GM12878 (cell line): ENCODE measurements at regions not wholly inside any gene's neighbourhood (a gene's known extent, or its start where the extent isn't known, plus 50 kb on each side); places are given as distances from the start of the nearest gene placed in this dataset.

Experiments
- BMI1 ChIP-seq: fragments of 450-650 bp; IDR thresholded peaks from 2 replicates; pipeline ENCODE4 v1.6.1; 2016; ENCODE audit warnings: mild to moderate bottlenecking, moderate library complexity, borderline replicate concordance
- CEBPZ ChIP-seq: fragments of 150-350 bp; IDR thresholded peaks from 2 replicates; pipeline ENCODE4 v1.6.1; 2016; ENCODE audit warnings: low read depth, low read length
- CTCF ChIP-seq, 3 experiments: IDR thresholded peaks in 2 of 3; conservative IDR thresholded peaks in 1 of 3; 2 replicates each; pipeline ENCODE4 v1.5.1; 2011; ENCODE audit warnings: low read depth in 3 of 3, low read length in 3 of 3, mild to moderate bottlenecking in 3 of 3, control low read depth in 2 of 3, moderate library complexity in 2 of 3, inconsistent platforms in 1 of 3, mixed read lengths in 1 of 3; ENCODE audit not compliant: control insufficient read depth in 2 of 3, insufficient read depth in 1 of 3; ENCODE audit errors: extremely low read depth in 1 of 3
- NFYB ChIP-seq: IDR thresholded peaks from 2 replicates; pipeline ENCODE4 v1.6.1; 2011; ENCODE audit warnings: low read depth, mild to moderate bottlenecking, low read length, improper control_type of control experiment, moderate library complexity; ENCODE audit not compliant: insufficient read depth
- POLR2AphosphoS2 ChIP-seq: IDR thresholded peaks from 2 replicates; pipeline ENCODE4 v1.6.1; 2011; ENCODE audit warnings: low read depth, mild to moderate bottlenecking, low read length, improper control_type of control experiment, moderate library complexity
- PRDM15 ChIP-seq: fragments of 450-650 bp; formaldehyde crosslinking; IDR thresholded peaks from 2 replicates; pipeline ENCODE4 v1.4.0; 2020; ENCODE audit warnings: mild to moderate bottlenecking, moderate library complexity
- RAD21 ChIP-seq: IDR thresholded peaks from 2 replicates; pipeline ENCODE4 v1.6.1; 2011; ENCODE audit warnings: mild to moderate bottlenecking, low read depth, low read length, moderate library complexity; ENCODE audit not compliant: insufficient read depth
- TCF12 ChIP-seq: IDR thresholded peaks from 2 replicates; pipeline ENCODE4 v1.6.1; 2011; ENCODE audit warnings: low read depth, mild to moderate bottlenecking, low read length
- USF2 ChIP-seq: IDR thresholded peaks from 2 replicates; pipeline ENCODE4 v1.6.1; 2011; ENCODE audit warnings: low read depth, low read length, improper control_type of control experiment, borderline replicate concordance
- ZNF24 ChIP-seq: fragments of 450-650 bp; IDR thresholded peaks from 2 replicates; pipeline ENCODE4 v1.6.1; 2017; ENCODE audit warnings: antibody characterized with exemption, mild to moderate bottlenecking
- ZNF274 ChIP-seq: IDR thresholded peaks from one replicate; pipeline ENCODE4 v1.8.0; 2011; ENCODE audit not compliant: insufficient read length, insufficient read depth

- TF ChIP-seq CEBPZ (no peak), ZNF274 (no peak), PRDM15 (CRISPR knock-in tag) (no peak), CTCF (IDR thresholded peaks at IDR 0.05 in 2 of 3, conservative IDR thresholded peaks at IDR 0.05 in 1 of 3; ENCODE audit: control insufficient read depth in 2 of 3, extremely low read depth in 1 of 3, insufficient read depth in 1 of 3, low read depth in 3 of 3, low read length in 3 of 3) (no peak), RAD21 (no peak), NFYB (no peak), BMI1 (no peak), TCF12 (no peak), USF2 (no peak), POLR2AphosphoS2 (no peak), ZNF24 (no peak)
Observed at GRCh38 chr2:175707322-175707721, 294.7 kb downstream of the LNPK start.
